Breast epithelium (tissue), 3 donors: ENCODE measurements at regions not wholly inside any gene's neighbourhood (a gene's known extent, or its start where the extent isn't known, plus 50 kb on each side); places are given as distances from the start of the nearest gene placed in this dataset.

Experiments used
- CTCF ChIP-seq, 3 donors: fragments of 450-650 bp; IDR thresholded peaks; one replicate each; pipeline ENCODE4 v1.5.1; 2016 to 2017; ENCODE audit warnings: antibody characterized with exemption in 3 of 3, mild to moderate bottlenecking in 3 of 3, moderate library complexity in 3 of 3
- POLR2AphosphoS5 ChIP-seq, 3 donors: sonication (generic); formaldehyde crosslinking; IDR thresholded peaks; one replicate each; pipeline ENCODE4 v1.6.1; 2017; ENCODE audit warnings: antibody characterized with exemption in 3 of 3

GRCh38 chr7:68694656-68695055 is 903.6 kb upstream of the AUTS2 start:
- TF ChIP-seq POLR2AphosphoS5 (IDR thresholded peaks at IDR 0.05) (no peak), CTCF (IDR thresholded peaks at IDR 0.05) (no peak)
